ENCODE measurements at regions not wholly inside any gene's neighbourhood (a gene's known extent, or its start where the extent isn't known, plus 50 kb on each side); places are given as distances from the start of the nearest gene placed in this dataset.
"Not testable (repeated sequence)": the region's sequence is repeated elsewhere in the genome, so short reads cannot be mapped to it uniquely, and the experiment has no call there.

DNA sequence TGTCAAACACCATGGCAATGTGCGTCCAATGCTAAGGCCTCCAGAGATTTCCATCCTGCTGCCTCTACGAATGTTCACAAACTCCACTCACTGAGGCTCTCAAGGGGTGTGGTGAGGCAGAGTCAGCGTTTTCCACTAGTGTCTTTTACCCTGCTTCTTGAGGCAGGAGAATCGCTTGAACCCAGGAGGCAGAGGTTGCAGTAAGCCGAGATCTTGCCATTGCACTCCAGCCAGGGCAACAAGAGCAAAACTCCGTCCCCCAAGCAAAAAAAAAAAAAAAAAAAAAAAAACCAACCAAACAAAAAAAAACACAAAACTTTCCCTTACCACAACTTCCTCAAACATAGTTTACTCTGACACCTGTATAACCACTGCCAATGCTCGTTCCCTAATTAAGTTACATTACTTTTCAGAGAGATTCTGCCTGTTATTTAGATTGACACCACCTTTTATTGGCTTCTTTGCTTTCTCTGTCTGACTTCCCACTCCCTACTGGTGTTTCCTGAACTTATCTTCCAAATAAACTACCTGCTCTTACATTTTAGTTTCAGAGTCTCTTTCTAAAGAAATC is 102.1 kb upstream of the ZNF746 start:
- no peak for DNase-seq

DNA sequence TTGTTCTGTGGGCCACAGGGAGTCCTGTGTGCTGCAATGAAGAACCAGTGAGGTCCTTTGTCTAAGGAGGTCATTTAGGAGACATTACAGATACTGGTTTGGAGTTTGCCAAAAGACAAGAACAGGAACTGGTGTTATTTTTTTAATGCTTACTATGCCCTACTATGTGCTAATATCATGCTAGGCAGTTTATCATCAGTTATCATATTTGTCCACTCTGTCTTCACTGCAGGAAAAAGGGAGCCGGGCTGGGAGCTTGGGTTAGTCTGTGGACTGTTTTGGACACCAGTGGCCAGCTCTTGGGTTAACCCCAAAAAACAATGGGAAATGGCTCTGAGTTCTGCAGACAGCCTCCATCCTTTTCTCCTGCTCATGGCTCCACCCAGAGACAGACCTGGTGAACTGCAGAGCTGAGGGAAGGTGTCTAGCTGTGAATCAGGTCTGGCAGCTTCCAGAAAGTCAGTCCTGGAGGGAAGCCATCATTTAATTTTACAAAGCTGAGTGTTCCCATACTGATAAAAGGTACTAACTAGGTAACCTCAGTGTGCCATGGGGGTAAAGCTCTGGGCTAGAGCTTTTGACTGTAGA is 101.2 kb upstream of the ZNF746 start:
- peak in 1 of 2 experiments; percentile 33 for DNase-seq

DNA sequence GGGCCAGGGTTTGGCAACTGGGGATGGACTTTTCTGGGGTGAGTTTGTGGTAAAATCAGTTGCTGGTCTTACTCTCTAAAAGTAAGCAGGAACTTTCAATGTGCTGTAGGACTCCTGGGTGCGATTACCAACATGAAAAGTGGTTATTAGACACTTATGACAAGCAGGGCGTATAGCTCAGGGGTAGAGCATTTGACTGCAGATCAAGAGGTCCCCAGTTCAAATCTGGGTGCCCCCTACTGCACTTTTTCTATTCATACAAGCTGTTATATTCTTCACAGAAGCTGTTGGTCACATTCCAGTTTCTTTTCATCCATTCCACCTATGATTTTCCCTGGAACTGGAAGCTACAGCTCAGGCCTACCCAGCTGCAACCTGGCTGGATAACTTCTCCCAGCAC is 100.2 kb upstream of the ZNF746 start:
- not testable (repeated sequence) for DNase-seq

DNA sequence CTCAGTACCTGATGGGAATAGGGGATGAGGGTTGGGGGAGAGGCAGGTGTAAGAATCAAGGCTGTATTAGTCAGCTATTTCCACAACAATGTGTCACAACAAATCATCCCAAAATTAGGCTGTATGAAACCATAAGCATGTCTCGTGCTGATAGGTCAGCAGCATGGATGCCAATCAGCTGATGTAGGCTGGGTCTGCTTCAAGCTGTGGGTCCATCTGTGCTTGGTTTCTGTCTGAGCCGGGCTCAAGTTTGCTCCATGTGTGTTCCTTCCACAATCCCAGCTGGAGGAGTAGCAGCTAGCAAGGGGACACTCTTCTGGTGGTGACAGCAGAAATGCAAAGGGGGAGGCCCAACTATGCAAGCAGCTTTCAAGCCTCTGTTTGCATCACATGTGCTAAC is 97.9 kb upstream of the ZNF746 start:
- no peak for DNase-seq

DNA sequence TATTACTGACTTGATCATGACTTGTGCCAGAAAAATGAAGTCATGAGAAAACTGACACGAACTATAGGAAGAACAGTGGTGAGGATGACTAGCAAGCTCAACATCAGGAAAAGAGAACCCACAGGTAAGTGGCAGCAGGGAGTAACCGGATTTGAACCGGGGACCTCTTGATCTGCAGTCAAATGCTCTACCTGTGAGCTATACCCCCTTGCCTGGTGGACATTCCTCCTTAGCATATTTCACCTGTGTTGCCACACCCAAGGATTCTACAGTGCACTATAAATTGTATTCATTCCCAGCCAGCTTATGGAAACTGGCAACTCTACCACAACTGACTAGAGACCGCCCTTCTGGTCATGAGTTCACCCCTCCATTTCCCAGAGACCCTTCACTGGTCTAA is 97.5 kb upstream of the ZNF746 start:
- no peak for DNase-seq

DNA sequence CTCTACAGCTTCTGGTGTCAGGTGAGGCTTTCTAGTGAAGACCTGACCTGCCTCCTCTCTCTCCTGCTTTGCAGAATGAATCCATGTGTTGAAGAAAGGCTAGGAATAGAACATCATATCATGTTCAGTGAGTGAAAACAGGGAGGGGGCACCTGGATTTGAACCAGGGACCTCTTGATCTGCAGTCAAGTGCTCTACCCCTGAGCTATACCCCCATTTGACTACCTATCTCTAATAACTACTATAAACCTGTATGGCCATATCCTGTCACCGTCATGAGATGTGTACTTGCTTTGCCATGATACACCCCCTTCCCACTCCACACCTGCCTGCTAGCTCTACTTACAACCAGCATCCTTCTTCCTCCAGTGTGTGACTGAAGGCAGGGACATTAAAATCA is 91.3 kb upstream of the ZNF746 start:
- no peak for DNase-seq

DNA sequence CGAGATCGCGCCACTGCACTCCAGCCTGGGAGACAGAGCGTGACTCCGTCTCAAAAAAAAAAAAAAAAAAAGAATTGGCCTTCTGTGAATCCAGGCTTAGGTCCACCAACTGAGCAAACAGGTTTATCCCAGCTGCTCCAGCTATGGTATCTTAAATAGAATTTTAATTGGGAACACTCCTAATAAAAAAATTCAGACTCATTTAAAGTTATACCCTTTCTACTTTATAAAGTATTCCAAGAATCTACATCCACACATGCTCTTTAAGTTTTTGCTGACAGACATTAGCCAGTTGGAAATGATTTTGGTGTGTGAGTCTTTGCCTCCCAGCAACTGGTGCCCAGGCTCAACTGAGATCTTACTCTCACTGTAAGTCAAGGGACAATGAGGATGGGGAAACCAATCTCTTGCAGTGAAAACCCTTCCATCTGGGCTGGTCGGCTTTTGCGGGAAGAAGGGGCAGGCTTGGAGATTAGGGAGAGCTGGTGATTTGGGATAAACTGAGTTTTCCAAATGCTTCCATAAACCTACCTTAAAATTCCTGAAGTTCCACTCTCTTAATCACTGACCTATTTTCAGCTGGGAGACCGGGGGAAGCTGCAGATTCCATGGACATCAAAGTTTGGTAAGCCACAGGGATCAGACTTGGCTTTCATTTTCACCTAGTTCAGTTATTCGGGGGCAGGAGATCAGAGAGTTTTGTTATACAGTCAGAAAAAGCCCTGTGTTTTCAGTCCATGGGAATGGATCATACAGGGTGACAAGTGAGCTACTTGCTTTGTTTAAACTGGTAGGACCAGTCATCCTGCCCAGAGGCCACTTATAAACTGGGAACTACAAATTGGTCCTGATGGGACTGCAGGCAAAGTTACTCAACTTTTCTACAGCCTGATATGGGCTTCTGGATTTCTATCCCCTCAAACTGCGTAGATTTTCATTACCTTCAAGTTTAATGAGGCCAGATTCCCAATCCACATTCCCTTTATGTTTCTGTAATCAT is 89.3 kb upstream of the ZNF746 start:
- DNase-seq = no peak

DNA sequence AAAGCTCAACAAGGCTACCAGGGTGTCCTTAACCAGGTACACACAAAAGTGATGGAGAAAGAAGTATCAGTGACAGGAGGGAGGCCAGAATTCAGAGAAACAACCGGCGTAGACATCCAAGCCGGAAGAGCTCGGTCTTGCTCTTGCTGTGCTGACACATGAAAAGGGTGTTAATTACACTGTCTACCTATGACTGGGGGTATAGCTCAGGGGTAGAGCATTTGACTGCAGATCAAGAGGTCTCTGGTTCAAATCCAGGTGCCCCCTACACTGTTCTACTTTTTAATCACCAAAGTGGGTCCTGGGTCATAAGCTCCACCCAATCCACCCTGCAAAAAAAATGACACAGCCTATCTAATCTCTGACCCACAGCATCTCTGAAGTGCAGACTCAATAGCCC is 86.9 kb upstream of the ZNF746 start:
- peak in 1 of 2 experiments; percentile 11 for DNase-seq

DNA sequence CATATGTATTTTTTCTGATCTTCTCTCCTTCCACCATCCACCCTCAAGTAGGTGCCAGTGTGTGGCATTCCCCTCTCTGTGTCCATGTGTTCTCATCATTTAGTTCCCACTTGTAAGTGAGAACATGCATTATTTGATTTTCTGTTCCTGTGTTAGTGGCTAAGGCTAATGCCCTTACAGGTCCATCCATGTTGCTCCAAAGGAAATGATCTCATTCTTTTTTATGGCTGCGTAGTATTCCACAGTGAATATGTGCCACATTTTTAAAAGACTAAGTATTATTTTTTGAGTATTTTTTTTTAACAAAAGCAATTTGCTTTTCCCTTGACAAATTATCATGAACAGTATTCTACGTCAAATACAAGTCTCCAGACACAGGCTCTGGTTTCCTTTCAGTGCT is 86.4 kb upstream of the ZNF746 start:
- DNase-seq = no peak

DNA sequence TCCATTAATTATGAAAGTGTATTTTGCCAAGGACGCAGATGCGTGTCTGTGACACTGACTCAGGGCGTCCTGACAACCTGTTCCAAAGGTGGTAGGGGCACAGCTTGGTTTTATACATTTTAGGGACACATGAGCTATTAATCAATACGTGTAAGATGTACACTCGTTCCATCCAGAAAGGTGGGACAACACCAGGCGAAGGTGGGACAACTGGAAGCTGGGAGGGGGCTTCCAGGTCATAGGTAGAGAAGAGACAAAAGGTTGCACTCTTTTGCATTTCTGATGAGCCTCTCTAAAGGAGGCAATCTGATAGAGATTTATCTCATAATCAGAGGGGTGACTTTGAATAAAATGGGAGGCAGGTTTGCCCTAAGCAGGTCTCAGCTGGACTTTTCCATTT is 82.7 kb upstream of the ZNF746 start:
- DNase-seq = no peak

DNA sequence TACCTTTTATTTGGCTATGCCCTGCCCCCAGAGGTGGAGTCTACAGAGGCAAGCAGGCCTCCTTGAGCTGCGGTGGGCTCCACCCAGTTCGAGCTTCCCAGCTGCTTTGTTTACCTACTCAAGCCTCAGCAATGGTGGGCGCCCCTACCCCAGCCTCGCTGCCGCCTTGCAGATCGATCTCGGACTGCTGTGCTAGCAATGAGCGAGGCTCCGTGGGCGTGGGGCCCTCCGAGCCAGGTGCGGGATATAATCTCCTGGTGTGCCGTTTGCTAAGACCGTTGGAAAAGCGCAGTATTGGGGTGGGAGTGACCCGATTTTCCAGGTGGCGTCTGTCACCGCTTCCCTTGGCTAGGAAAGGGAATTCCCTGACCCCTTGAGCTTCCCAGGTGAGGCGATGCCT is 81.8 kb upstream of the ZNF746 start:
- DNase-seq = not testable (repeated sequence)

DNA sequence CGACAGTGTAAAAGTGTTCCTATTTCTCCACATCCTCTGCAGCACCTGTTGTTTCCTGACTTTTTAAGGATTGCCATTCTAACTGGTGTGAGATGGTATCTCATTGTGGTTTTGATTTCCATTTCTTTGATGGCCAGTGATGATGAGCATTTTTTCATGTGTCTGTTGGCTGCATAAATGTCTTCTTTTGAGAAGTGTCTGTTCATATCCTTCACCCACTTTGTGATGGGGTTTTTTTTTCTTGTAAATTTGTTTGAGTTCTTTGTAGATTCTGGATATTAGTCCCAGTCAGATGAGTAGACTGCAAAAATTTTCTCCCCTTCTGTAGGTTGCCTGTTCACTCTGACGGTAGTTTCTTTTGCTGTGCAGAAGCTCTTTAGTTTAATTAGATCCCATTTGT is 76.8 kb upstream of the ZNF746 start:
- DNase-seq = not testable (repeated sequence)

DNA sequence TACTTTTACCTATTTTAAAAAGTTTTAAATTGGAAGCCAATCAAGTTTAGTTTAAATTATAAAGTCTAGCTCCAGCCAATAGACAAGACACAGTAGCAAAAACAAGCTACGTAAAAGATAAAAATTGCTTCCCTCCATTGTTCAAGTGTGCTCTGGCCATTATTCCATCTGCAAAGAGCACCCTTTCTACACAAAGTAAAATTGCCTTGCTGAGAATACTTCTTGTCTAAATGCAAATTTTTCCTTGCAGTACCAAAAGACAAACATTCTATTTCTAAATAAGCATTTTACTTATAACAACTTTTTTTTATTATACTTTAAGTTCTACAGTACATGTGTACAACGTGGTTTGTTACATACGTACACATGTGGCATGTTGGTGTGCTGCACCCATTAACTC is 75.9 kb upstream of the ZNF746 start:
- DNase-seq = no peak

DNA sequence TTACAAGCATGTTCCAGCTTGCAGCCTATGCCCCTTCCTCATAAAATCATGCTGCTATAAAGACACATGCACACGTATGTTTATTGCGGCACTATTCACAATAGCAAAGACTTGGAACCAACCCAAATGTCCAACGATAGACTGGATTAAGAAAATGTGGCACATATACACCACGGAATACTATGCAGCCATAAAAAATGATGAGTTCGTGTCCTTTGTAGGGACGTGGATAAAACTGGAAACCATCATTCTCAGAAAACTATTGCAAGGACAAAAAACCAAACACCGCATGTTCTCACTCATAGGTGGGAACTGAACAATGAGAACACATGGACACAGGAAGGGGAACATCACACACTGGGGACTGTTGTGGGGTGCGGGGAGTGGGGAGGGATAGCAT is 75.3 kb upstream of the ZNF746 start:
- DNase-seq = not testable (repeated sequence)

DNA sequence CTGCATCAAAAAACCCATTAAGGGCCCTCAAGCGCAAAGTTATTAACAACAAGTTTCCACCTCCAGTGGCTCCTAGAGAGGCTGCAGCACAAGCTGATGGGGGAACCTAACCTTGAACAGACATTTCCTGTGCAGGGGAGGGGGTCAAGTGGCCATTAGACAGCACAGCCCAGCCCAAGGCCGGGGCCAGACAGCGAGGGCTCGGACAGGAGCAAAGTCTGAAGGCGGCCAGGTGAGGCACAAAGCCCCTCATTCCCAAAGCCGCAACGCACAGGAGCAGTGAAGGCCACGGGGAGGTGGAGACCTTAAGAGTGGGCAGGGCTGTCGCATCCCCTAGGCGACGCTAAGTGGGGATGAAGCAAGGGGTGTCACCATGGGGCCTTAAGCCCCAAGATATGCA is 73.2 kb upstream of the ZNF746 start:
- no peak for DNase-seq

DNA sequence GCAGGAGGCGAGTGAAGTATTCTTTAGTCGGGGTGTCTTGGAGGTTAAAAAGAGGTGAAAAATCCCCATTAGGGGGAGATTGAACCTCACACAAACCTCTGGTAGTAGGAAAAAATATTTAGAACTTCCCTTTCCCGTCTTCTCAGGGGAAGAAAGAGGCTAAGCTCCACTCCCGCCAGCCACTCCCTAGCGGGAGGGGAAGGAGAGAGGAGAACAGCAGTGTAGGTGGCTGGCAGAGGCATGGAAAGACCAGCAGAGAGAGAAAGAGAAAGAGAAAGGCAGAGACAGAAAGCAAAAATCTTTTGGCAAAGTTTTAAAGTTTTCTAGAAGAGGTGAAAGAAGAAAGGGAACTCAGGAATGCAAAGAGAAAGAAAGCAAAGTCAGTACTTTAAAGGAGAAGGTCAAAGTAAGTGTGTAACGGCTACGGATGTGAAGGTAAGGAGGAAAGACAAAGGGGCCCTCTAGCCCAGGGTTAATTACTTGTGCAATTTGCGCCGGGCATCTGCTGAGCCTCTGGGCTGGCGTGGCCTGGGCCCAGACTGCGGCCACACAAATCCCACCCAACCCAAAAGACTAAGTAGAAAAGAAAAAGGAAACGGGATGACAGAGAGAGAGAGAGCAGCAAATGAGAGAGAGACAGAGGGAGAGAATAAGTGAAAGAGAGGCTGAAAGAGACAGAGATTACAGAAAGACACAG is 72.3 kb upstream of the ZNF746 start:
- DNase-seq = no peak

DNA sequence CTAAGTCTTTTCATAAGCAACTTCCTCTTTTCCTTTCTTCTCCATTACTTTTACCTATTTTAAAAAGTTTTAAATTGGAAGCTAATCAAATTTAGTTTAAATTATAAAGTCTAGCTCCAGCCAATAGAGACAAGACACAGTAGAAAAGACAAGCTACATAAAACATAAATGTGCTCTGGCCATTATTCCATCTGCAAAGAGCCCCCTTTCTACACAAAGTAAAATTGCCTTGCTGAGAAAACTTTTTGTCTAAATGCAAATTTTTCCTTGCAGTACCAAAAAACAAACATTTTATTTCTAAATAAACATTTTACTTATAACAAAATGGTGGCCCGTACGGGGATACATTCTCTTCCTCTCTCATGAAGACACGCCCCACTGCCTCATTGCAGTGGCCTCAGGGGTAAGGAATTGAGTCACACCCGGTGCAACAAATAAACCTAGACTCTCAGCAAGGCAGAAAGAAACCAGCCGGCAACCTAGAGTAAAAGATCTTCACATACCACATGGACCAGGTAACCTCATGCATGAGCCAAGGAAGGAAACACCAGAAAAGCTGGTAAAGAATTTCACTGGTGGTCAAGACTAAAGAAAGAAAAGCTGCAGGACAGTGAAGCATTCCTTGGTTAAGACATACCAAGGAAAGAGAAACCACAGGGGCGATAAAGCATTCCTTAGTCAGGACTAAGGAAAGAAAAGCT is 71.6 kb upstream of the ZNF746 start:
- DNase-seq = no peak

DNA sequence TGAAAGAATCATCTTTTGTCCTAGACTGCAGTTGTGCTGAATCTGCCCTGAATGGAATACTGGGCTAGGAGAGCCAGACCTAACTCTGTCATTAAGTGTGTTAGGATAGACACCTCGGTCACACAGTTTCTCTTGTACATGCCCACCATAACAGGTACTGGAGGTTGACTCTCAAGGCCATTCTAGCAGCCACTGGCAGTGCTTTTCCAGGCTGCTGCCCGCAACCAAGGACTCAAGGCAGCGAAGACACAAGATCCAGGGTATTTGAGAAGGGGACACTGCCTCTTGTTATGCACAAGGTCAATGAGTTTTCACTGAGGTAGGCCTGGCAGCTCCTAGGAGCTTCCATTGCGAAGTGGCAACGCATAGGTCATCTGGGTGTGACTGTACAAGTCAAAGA is 70.6 kb upstream of the ZNF746 start:
- no peak for DNase-seq

DNA sequence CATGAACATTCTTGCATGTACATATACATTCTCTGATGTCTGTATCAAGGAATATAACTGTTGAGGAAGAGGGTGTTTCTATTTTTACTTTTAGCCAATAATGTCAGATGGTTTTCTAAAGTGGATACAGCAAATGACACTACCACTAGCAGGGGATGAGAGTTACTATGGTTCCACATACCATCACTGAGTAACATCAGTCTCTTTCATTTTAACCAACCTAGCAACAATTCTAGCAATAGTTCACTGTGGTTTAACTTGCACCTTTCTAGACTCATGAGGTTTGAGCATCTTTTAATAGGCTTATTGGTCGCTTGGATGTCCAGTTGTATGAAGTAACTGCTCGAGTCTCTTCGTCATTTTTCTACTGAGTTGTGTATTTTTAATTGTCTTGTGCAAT is 68.5 kb upstream of the ZNF746 start:
- no peak for DNase-seq

DNA sequence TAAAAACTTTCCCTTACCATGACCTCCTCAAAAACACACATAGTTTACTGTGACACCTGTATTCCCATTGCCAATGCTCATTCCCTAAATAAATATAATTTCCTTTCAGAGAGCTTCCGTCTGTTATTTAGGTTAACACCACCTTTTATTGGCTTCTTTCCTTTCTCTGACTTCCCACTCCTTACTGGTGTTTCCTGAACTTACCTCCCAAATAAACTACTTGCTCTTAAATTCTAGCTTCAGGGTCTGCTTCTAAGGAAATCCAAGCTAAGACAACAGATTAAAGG is 67.4 kb upstream of the ZNF746 start:
- no peak for DNase-seq

DNA sequence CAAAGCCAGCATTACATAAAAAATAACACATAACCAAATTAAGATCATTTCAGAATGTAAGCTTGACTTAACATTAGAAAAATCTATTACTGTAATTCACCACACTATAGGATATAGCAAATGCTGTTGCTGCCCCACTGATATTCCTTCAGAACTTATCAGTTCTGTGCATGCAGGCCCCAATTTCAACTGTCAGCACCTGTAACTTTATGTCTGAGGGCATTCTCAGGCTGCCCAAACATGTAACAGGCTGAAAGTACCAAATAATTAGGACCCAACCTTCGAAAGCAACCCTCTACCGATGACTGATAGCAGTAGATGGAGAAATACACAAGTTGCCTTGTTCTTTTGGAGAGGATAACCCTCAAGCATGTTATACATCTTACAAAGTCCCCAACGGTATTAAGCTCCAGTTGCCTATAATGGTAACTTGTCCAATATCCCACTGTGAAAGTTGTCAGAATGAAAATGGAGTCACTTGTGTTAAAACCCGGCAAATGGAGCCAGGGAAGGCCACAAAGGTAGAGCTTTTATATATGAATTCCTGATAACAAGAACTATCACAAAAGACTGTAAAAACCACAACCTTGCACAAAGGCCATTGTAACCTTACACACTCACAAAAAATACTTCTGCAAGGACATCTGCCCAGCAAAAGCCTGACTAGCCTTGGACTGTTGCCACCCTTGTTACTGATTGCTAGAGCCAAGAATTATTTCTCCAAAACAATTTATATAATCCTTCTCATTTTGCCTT is 66.9 kb upstream of the ZNF746 start:
- no peak for DNase-seq

DNA sequence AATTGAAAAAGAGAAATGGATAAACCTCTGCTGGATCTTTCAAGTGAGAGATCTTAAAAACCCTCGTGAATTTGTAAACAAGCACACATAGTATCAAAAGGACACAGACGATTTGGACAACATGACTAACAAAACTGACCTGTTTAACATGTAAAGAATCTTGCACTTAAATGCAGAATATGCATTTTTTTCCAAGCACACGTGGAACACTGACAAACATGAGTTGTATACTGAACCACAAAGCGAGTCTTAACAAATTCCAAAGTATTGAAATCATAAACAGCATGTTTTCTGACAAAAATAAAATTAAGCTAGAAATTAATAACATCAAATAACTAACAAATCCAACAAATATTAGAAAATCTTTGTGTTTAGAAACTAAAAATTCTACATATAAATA is 65.0 kb upstream of the ZNF746 start:
- DNase-seq = no peak

Data from NCI-H524 (cell line).